ENCODE measurements at regions not wholly inside any gene's neighbourhood (a gene's known extent, or its start where the extent isn't known, plus 50 kb on each side); places are given as distances from the start of the nearest gene placed in this dataset.

- no peak for DNase-seq (ENCODE audit: low spot score)
These were observed 60.9 kb upstream of the DCBLD2 start for GRCh38 chr3:98962189-98962930.

- no peak for DNase-seq (ENCODE audit: low spot score)
These were observed 60.0 kb upstream of the DCBLD2 start for GRCh38 chr3:98961161-98962155.

GRCh38 chr3:98957681-98958080 lies 56.2 kb upstream of the DCBLD2 start:
- no peak for DNase-seq (ENCODE audit: low spot score)

- DNase-seq (ENCODE audit: low spot score) = no peak
These were observed 54.5 kb upstream of the DCBLD2 start for GRCh38 chr3:98956008-98956407.

GRCh38 chr3:98954791-98955604 lies 53.5 kb upstream of the DCBLD2 start:
- DNase-seq (ENCODE audit: low spot score) = no peak

- no peak for DNase-seq (ENCODE audit: low spot score)
These were observed 52.7 kb upstream of the DCBLD2 start for GRCh38 chr3:98954242-98954641.

GRCh38 chr3:98952404-98952803 lies 50.9 kb upstream of the DCBLD2 start:
- no peak for DNase-seq (ENCODE audit: low spot score)

All from hematopoietic multipotent progenitor cell treated with erythropoietin and hydrocortisone succinate and interleukin-3 and kit ligand, for 15 days (in vitro differentiated cells).